H1 (cell line): ENCODE measurements at regions not wholly inside any gene's neighbourhood (a gene's known extent, or its start where the extent isn't known, plus 50 kb on each side); places are given as distances from the start of the nearest gene placed in this dataset.

Experiments
- BCL11A ChIP-seq, 2 experiments: IDR thresholded peaks; one replicate each; pipeline ENCODE4 v1.6.1; 2011; ENCODE audit warnings: low read depth in 2 of 2, low read length in 2 of 2, mild to moderate bottlenecking in 2 of 2
- CHD7 ChIP-seq: fragments of 300-600 bp; sonication (generic); IDR thresholded peaks from 2 replicates; pipeline ENCODE4 v1.7.1; 2012; ENCODE audit warnings: low read length, moderate library complexity, mild to moderate bottlenecking, inconsistent platforms; ENCODE audit not compliant: insufficient replicate concordance
- PHF8 ChIP-seq: fragments of 200-600 bp; sonication (generic); conservative IDR thresholded peaks from 2 replicates; pipeline ENCODE4 v1.7.1; 2012; ENCODE audit warnings: low read depth, mild to moderate bottlenecking, inconsistent platforms, low read length, moderate library complexity
- POLR2AphosphoS5 ChIP-seq: IDR thresholded peaks from 2 replicates; pipeline ENCODE4 v1.6.1; 2011; ENCODE audit warnings: low read depth, low read length
- SIN3A ChIP-seq, 2 experiments: IDR thresholded peaks in 1 of 2; conservative IDR thresholded peaks in 1 of 2; 2 replicates each; pipeline ENCODE4 v1.6.1; 2011 to 2012; ENCODE audit warnings: low read length in 2 of 2, improper control_type of control experiment in 1 of 2, low read depth in 1 of 2, mild to moderate bottlenecking in 1 of 2

GRCh38 chr1:193471981-193472380 is 285.6 kb upstream of the B3GALT2 start (continued):
- no peak for TF ChIP-seq CHD7
- no peak for TF ChIP-seq PHF8
- no peak for TF ChIP-seq SIN3A (conservative IDR thresholded peaks at IDR 0.05 in 1 of 2, IDR thresholded peaks at IDR 0.05 in 1 of 2; ENCODE audit: low read depth in 1 of 2, low read length in 2 of 2)
- TF ChIP-seq BCL11A (IDR thresholded peaks at IDR 0.05; ENCODE audit: low read depth in 2 of 2, low read length in 2 of 2), result no peak
- TF ChIP-seq POLR2AphosphoS5, result no peak
- TF ChIP-seq, all 59 proteins: peak for 0
